HG03066 (cell line): ENCODE measurements at regions not wholly inside any gene's neighbourhood (a gene's known extent, or its start where the extent isn't known, plus 50 kb on each side); places are given as distances from the start of the nearest gene placed in this dataset.

Source experiments
- ATAC-seq: cut with Tn5 transposase; IDR thresholded peaks from one replicate; pipeline ENCODE4 v1.9.1; 2021; ENCODE audit warnings: low read depth; ENCODE audit not compliant: unreplicated experiment

- ATAC-seq: no peak
These were observed 1039.8 kb upstream of the SEMA6D start for GRCh38 chr15:46677491-46677890.

GRCh38 chr15:46681901-46682300 is 1035.4 kb upstream of the SEMA6D start:
- no peak for ATAC-seq

- ATAC-seq: no peak
These were observed 1034.1 kb upstream of the SEMA6D start for GRCh38 chr15:46682969-46683791.

GRCh38 chr15:46685096-46685495 is 1032.2 kb upstream of the SEMA6D start:
- no peak for ATAC-seq

GRCh38 chr15:46685681-46686080 is 1031.6 kb upstream of the SEMA6D start:
- no peak for ATAC-seq

- no peak for ATAC-seq
These were observed 1021.0 kb upstream of the SEMA6D start for GRCh38 chr15:46696281-46696680.

- no peak for ATAC-seq
These were observed 1016.0 kb upstream of the SEMA6D start for GRCh38 chr15:46701346-46701745.

- no peak for ATAC-seq
These were observed 1015.4 kb upstream of the SEMA6D start for GRCh38 chr15:46701896-46702295.

GRCh38 chr15:46703020-46703861 is 1014.1 kb upstream of the SEMA6D start:
- ATAC-seq: peak; percentile 69

- ATAC-seq: peak; percentile 52
These were observed 1013.3 kb upstream of the SEMA6D start for GRCh38 chr15:46703871-46704637.

- ATAC-seq: no peak
These were observed 1009.9 kb upstream of the SEMA6D start for GRCh38 chr15:46707452-46707851.

GRCh38 chr15:46708226-46708625 is 1009.1 kb upstream of the SEMA6D start:
- no peak for ATAC-seq

- no peak for ATAC-seq
These were observed 1007.7 kb upstream of the SEMA6D start for GRCh38 chr15:46709460-46710083.

GRCh38 chr15:46710401-46710960 is 1006.8 kb upstream of the SEMA6D start:
- ATAC-seq: no peak

- ATAC-seq: no peak
These were observed 1004.3 kb upstream of the SEMA6D start for GRCh38 chr15:46713045-46713444.

GRCh38 chr15:46714950-46715349 is 1002.4 kb upstream of the SEMA6D start:
- ATAC-seq: no peak

GRCh38 chr15:46723308-46723707 is 994.0 kb upstream of the SEMA6D start:
- ATAC-seq: no peak

- no peak for ATAC-seq
These were observed 985.2 kb upstream of the SEMA6D start for GRCh38 chr15:46732060-46732459.

GRCh38 chr15:46735115-46735514 is 982.2 kb upstream of the SEMA6D start:
- ATAC-seq: no peak

- no peak for ATAC-seq
These were observed 966.0 kb upstream of the SEMA6D start for GRCh38 chr15:46751303-46751702.
